Inflammatory macrophage treated with lipopolysaccharide for 1 hour (primary cell): ENCODE measurements at regions not wholly inside any gene's neighbourhood (a gene's known extent, or its start where the extent isn't known, plus 50 kb on each side); places are given as distances from the start of the nearest gene placed in this dataset.

ENCODE experiments used
- DNase-seq, 2 donors: peaks; one replicate each; pipeline ENCODE4 v3.0.0-alpha.2; 2020 to 2022

DNA sequence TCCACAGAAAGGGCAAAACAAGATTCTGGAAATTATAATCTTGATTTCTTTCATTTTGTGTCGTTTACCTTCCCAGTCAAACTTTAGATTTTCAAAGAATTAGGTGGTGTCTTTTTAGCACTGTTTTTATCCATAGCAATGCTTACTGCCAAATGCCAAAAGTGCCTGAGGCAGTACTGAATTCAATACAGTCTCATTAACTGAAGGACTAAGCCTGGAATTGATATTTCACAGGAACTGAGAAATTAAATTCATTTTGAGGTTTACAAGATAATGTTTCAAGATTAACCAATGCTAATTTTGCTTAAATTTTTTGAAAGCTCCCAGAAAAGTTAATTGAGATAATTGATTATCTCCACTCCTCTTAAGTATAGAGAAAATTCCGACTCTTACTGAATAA lies 68.8 kb upstream of the ARHGAP24 start:
- no peak for DNase-seq

GRCh38 chr4:85407546-85407945 lies 67.4 kb upstream of the ARHGAP24 start:
- DNase-seq = no peak

DNA sequence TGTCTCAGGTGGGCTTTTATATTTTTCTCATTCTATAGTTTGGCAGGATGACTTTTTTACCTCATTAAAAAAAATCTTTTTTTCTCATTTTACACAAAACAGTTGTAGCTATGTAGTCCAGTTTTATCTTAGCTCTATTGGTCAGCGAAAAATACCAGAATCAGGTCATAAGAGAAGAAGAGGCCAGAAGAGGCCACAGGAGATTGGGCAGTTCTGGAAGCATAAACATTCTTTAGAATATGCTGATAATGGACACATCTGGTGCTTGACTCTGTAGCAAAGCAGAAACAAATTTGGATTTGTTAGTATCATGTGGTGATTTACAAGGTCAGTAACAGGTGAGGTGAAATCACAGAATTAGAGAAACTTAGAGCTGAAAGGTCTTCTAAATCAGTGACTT lies 66.6 kb upstream of the ARHGAP24 start:
- DNase-seq = no peak

DNA sequence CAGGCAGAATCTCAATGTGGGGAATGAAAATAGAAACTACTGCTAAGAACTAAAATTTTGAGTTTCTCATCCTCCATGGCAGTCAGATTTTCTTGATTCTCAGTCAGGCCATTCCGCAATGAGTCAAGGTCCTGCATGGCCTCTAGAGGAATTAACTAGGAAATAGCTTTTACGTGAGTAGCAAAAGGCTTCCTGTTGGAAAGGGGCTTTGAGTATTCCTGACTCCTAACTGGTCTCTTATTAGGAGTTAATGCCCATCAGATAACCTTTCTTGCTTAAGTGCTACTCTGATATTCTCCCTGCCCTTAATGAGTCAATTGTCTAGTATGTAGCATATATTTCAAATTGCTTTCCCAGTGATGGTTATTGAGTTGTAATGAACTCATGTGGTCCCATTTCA lies 65.7 kb upstream of the ARHGAP24 start:
- no peak for DNase-seq

- no peak for DNase-seq
Observed at GRCh38 chr4:85411386-85411785, 63.6 kb upstream of the ARHGAP24 start.

DNA sequence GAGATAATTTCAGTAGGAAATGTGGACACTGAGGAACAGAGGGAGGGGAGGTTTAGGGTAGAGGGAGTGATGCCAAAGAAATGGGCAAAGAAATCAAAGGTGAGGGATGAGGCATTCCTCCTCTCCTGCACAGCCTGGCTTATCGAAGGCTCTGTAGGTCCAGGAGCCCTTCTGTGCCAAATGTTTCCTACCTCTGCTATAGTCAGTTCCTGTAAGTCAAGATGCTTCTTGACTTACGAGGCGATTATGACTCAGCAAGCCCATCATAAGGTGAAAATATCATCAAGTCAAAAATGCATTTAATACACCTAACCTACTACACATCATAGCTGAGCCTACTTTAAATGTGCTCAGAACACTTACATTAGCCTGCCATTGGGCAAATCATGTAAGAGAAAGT lies 60.0 kb upstream of the ARHGAP24 start:
- DNase-seq = no peak

GRCh38 chr4:85416094-85416493 lies 58.9 kb upstream of the ARHGAP24 start:
- no peak for DNase-seq

GRCh38 chr4:85419103-85419502 lies 55.8 kb upstream of the ARHGAP24 start:
- DNase-seq = no peak

DNA sequence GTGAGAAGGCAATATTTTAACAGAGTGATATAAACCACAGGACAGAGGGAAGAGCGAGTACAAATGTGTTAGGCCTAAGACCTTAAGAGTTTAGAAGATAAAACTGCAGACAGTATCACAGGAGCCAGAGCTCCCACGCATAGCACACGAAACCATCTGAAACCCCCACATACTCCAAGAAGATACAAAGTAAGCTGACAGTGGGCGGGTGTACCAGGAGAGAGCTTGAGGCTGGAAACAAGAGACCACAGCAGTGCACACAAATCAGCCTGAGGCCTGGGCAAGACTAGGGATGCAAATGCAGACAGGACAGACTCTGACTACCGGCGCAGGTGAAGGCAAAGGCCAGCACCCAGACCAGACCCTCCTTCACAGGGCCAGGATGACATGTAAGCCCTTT lies 54.1 kb upstream of the ARHGAP24 start:
- no peak for DNase-seq

GRCh38 chr4:85423431-85423830 lies 51.5 kb upstream of the ARHGAP24 start:
- DNase-seq = no peak
